Rectal smooth muscle tissue (tissue), 1 donor: ENCODE measurements at regions not wholly inside any gene's neighbourhood (a gene's known extent, or its start where the extent isn't known, plus 50 kb on each side); places are given as distances from the start of the nearest gene placed in this dataset.

ENCODE experiments used
- H3K27ac ChIP-seq: one replicate; pipeline ENCODE4 v1.7.0; 2013; ENCODE audit warnings: low read depth, low read length, inconsistent platforms
- H3K27me3 ChIP-seq: one replicate; pipeline ENCODE4 v1.7.0; 2013; ENCODE audit warnings: low read length; ENCODE audit not compliant: control insufficient read depth, insufficient read depth
- H3K36me3 ChIP-seq: one replicate; pipeline ENCODE4 v1.7.0; 2013; ENCODE audit warnings: low read length; ENCODE audit not compliant: control insufficient read depth, insufficient read depth
- H3K4me1 ChIP-seq: one replicate; pipeline ENCODE4 v1.7.0; 2013; ENCODE audit warnings: low read length; ENCODE audit not compliant: control insufficient read depth, insufficient read depth
- H3K4me3 ChIP-seq: one replicate; pipeline ENCODE4 v1.7.0; 2013; ENCODE audit warnings: low read length
- H3K9ac ChIP-seq: one replicate; pipeline ENCODE4 v1.7.0; 2013; ENCODE audit warnings: low read length

GRCh38 chr10:53115660-53116059 is 343.1 kb upstream of the MBL2 start:
- Histone ChIP-seq H3K4me3 (no peak overlapping the region), H3K9ac (no peak overlapping the region), H3K27ac (no peak overlapping the region), H3K4me1 (no peaks in the 10 kb centered on the region), H3K36me3 (no peaks in the 10 kb centered on the region), H3K27me3 (no peaks in the 10 kb centered on the region)

DNA sequence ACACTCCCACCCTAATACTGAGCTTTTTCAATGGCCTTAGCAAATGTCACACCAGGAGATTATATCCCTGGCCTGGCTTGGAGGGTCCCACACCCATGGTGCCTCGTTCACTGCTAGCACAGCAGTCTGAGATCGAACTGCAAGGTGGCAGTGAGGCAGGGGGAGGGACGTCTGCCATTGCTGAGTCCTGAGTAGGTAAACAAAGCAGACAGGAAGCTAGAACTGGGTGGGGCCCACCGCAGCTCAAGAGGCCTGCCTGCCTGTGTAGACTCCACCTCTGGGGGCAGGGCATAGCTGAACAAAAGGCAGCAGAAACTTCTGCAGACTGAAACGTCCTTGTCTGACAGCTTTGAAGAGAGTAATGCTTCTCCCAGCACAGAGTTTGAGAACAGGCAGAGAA is 338.9 kb upstream of the MBL2 start:
- no peaks in the 10 kb centered on the region for H3K27me3 ChIP-seq
- H3K4me1 ChIP-seq, result no peaks in the 10 kb centered on the region
- H3K27ac ChIP-seq, result no peak overlapping the region
- no peak overlapping the region for H3K9ac ChIP-seq
- no peak overlapping the region for H3K4me3 ChIP-seq
- no peaks in the 10 kb centered on the region for H3K36me3 ChIP-seq

DNA sequence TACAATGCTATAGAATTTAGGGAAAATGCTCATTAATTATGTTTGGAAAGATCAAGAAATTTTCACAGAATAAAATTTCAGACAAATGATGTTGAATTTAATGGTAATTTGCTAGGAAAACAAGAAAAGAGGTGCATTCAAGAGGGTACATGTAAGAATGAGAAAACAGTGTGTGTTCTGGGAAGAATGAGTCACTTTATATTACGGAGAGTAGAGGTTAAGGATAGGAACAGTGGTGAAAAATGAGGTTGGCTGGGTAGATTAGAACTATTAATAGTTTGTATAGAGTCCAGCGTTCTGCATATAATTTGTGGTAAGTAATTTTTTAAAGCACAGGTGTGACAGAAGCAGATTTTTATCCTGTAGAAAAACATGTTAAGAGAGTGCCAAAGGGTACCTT is 336.7 kb upstream of the MBL2 start:
- Histone ChIP-seq H3K4me1 (no peaks in the 10 kb centered on the region), H3K9ac (no peak overlapping the region), H3K4me3 (no peak overlapping the region), H3K36me3 (no peaks in the 10 kb centered on the region), H3K27me3 (no peaks in the 10 kb centered on the region), H3K27ac (no peak overlapping the region)

- H3K36me3 ChIP-seq, result no peaks in the 10 kb centered on the region
- H3K27me3 ChIP-seq, result no peaks in the 10 kb centered on the region
- no peak overlapping the region for H3K4me3 ChIP-seq
- H3K9ac ChIP-seq, result no peak overlapping the region
- no peak overlapping the region for H3K27ac ChIP-seq
- no peaks in the 10 kb centered on the region for H3K4me1 ChIP-seq
These were observed 335.8 kb upstream of the MBL2 start for GRCh38 chr10:53108317-53108934.

- no peak overlapping the region for H3K27ac ChIP-seq
- H3K27me3 ChIP-seq, result no peaks in the 10 kb centered on the region
- H3K4me1 ChIP-seq, result no peaks in the 10 kb centered on the region
- no peak overlapping the region for H3K9ac ChIP-seq
- H3K36me3 ChIP-seq, result no peaks in the 10 kb centered on the region
- no peak overlapping the region for H3K4me3 ChIP-seq
These were observed 335.1 kb upstream of the MBL2 start for GRCh38 chr10:53107711-53108110.

- no peak overlapping the region for H3K4me3 ChIP-seq
- H3K27ac ChIP-seq, result no peak overlapping the region
These were observed 329.8 kb upstream of the MBL2 start for GRCh38 chr10:53102424-53102823.

DNA sequence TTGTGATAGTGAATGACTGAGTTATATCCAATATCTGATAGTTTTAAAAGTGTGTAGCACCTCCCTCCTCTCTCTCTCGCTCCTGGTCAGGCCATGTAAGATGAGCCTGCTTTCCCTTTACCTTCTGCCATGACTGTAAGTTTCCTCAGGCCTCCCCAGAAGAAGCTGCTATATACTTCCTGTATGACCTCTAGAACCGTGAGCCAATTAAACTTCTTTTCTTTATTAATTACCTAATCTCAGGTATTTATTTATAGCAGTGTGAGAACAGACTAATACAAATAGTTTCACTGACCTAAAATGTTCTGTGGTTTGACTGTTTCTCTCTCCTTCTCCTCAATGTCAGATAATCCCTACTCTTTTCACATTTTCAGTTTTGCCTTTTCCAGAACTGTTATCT is 321.3 kb upstream of the MBL2 start:
- Histone ChIP-seq H3K27ac (no peak overlapping the region), H3K4me3 (no peak overlapping the region), H3K36me3 (no peaks in the 10 kb centered on the region), H3K9ac (no peak overlapping the region), H3K4me1 (no peaks in the 10 kb centered on the region), H3K27me3 (no peaks in the 10 kb centered on the region)

More at GRCh38 chr10:53102424-53102823, 329.8 kb upstream of the MBL2 start:
- H3K4me1 ChIP-seq, result no peaks in the 10 kb centered on the region
- no peaks in the 10 kb centered on the region for H3K36me3 ChIP-seq
- no peaks in the 10 kb centered on the region for H3K27me3 ChIP-seq
- H3K9ac ChIP-seq, result no peak overlapping the region

DNA sequence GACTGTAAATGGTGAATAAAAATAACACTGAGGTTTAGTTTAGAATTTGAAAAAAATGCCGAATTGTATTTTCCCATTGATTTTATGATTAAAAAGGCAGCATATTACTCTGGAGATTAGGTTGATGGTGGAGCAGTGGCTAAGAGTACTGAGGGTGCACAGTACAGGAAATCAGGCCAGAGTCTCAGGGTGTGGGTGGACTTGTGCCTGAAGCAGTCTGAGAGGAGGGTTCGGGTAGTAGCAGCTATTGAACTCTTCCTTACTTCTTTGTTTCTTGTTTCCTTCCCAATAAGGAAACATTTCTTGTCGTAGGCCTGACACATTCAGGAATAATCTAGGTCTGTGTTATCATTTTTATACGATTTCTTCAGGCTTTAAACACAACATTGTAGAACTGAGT is 319.0 kb upstream of the MBL2 start:
- Histone ChIP-seq H3K4me3 (no peak overlapping the region), H3K27ac (no peak overlapping the region), H3K27me3 (no peaks in the 10 kb centered on the region), H3K4me1 (no peaks in the 10 kb centered on the region), H3K36me3 (no peaks in the 10 kb centered on the region), H3K9ac (no peak overlapping the region)

GRCh38 chr10:53088961-53089360 is 316.4 kb upstream of the MBL2 start:
- no peaks in the 10 kb centered on the region for H3K4me1 ChIP-seq
- no peak overlapping the region for H3K27ac ChIP-seq
- H3K9ac ChIP-seq, result no peak overlapping the region
- no peak overlapping the region for H3K4me3 ChIP-seq
- H3K27me3 ChIP-seq, result no peaks in the 10 kb centered on the region
- H3K36me3 ChIP-seq, result no peaks in the 10 kb centered on the region

DNA sequence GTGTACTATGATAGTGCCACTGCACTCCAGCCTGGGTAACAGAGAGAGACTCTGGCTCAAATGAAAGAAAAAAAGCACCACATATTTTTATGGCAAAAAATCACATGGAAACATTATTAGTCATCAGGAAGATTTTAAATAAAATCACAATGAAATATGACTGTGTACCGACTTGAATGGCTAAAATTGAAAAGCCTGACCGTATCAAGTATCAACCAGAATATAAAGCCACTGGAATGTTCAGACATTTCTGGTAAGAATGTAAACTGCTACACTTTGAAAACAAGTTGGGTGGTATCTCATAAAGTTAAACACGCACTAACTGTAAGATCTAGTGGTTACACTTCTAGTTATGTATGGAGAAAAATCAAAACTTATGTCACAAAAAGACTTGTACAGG is 306.7 kb upstream of the MBL2 start:
- Histone ChIP-seq H3K4me1 (no peaks in the 10 kb centered on the region), H3K9ac (no peak overlapping the region), H3K36me3 (no peaks in the 10 kb centered on the region), H3K4me3 (no peak overlapping the region), H3K27ac (no peak overlapping the region), H3K27me3 (no peaks in the 10 kb centered on the region)

DNA sequence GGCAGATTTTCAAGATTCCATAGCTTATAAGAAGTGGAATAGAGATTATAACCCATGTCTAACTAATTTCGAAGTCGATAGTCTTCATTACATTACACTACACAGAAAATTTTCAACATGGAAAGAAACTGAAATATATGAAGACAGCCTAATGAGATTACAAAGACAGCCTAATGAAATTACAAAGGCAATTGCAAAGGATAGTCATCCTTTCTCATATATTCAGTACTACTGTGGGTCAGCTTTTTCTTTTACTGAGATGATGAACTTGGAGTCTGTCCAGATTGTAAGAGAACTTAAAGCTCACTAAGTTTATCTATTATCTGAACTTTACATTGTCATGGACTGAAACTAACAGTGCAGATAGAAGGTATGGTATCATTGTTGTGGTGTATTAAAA is 304.4 kb upstream of the MBL2 start:
- no peak overlapping the region for H3K27ac ChIP-seq
- no peaks in the 10 kb centered on the region for H3K27me3 ChIP-seq
- no peaks in the 10 kb centered on the region for H3K36me3 ChIP-seq
- H3K4me3 ChIP-seq, result no peak overlapping the region
- H3K9ac ChIP-seq, result no peak overlapping the region
- H3K4me1 ChIP-seq, result no peaks in the 10 kb centered on the region

- H3K27me3 ChIP-seq, result no peaks in the 10 kb centered on the region
- no peak overlapping the region for H3K9ac ChIP-seq
- no peaks in the 10 kb centered on the region for H3K36me3 ChIP-seq
- H3K27ac ChIP-seq, result no peak overlapping the region
- no peaks in the 10 kb centered on the region for H3K4me1 ChIP-seq
- no peak overlapping the region for H3K4me3 ChIP-seq
These were observed 302.9 kb upstream of the MBL2 start for GRCh38 chr10:53075469-53075868.

GRCh38 chr10:53072144-53072543 is 299.6 kb upstream of the MBL2 start:
- Histone ChIP-seq H3K27me3 (no peaks in the 10 kb centered on the region), H3K4me3 (no peak overlapping the region), H3K9ac (no peak overlapping the region), H3K36me3 (no peaks in the 10 kb centered on the region), H3K27ac (no peak overlapping the region), H3K4me1 (no peaks in the 10 kb centered on the region)
